GM12878 (cell line): ENCODE measurements at regions not wholly inside any gene's neighbourhood (a gene's known extent, or its start where the extent isn't known, plus 50 kb on each side); places are given as distances from the start of the nearest gene placed in this dataset.
A peak's percentile ranks its signal among the peaks of the same experiment; 100 is the strongest.

Source experiments
- ATAC-seq: fragments of 200-7000 bp; cut with Tn5 transposase; 3 replicates; pipeline ENCODE4 v1.9.1; 2020; ENCODE audit warnings: mild to moderate bottlenecking, moderate library complexity
- BruUV-seq: library from RNA; stranded (reverse); fragments of 400-500 nt; replicated peaks from 2 replicates; lab custom pipeline; 2021; lab: Mats Ljungman, UMichigan
- CTCF ChIA-PET: fragments of 300-600 bp; sonication (Branson Sonifier 250); formaldehyde crosslinking; extraction: SDS; loops from one replicate; lab custom pipeline; 2021; ENCODE audit warnings: inconsistent platforms; lab: Yijun Ruan, JAX
- POLR2A ChIA-PET: fragments of 350-600 bp; formaldehyde crosslinking; extraction: SDS; loops from one replicate; lab custom pipeline; 2021; ENCODE audit warnings: inconsistent platforms; lab: Charles Lee
- RAD21 ChIA-PET: fragments of 300-600 bp; sonication (Branson Sonifier 250); formaldehyde crosslinking; loops from one replicate; lab custom pipeline; 2023; ENCODE audit warnings: antibody characterized with exemption; ENCODE audit not compliant: unreplicated experiment; lab: Charles Lee
- SMC1A ChIA-PET: fragments of 300-600 bp; sonication (Branson Sonifier 250); formaldehyde crosslinking; loops from one replicate; lab custom pipeline; 2023; ENCODE audit not compliant: unreplicated experiment, uncharacterized antibody; lab: Charles Lee
- DNase-seq: peaks from one replicate; pipeline ENCODE4 v3.0.0-alpha.2; 2011; ENCODE audit warnings: low read depth, low spot score
- FAIRE-seq: peaks from 3 replicates; lab custom pipeline; 2011; peaks lifted over from hg19 to GRCh38; lab: Jason Lieb, UNC
- H2AFZ ChIP-seq: 2 replicates; pipeline ENCODE4 v1.6.0; 2011; ENCODE audit warnings: low read depth, low read length, control low read depth; ENCODE audit not compliant: control insufficient read depth
- H3K27ac ChIP-seq: 2 replicates; pipeline ENCODE4 v1.5.1; 2011; ENCODE audit warnings: control low read depth; ENCODE audit not compliant: control insufficient read depth, insufficient read depth
- H3K27me3 ChIP-seq, 2 experiments: replicated peaks in 1 of 2; 2 replicates each; pipeline versions ENCODE4 v1.6.0 to v1.6.1; 2011; ENCODE audit warnings: low read length in 1 of 2; ENCODE audit not compliant: control insufficient read depth in 2 of 2, insufficient read depth in 2 of 2
- H3K36me3 ChIP-seq, 2 experiments: 2 replicates each; pipeline ENCODE4 v1.5.1; 2011; ENCODE audit warnings: low read length in 1 of 2; ENCODE audit not compliant: control insufficient read depth in 2 of 2, insufficient read depth in 2 of 2
- H3K4me1 ChIP-seq: 2 replicates; pipeline ENCODE4 v1.6.1; 2011; ENCODE audit warnings: mild to moderate bottlenecking, low read length, moderate library complexity, mixed read lengths; ENCODE audit not compliant: control insufficient read depth, insufficient read depth
- H3K4me2 ChIP-seq: 2 replicates; pipeline ENCODE4 v1.6.0; 2011; ENCODE audit warnings: control low read depth; ENCODE audit not compliant: control insufficient read depth, insufficient read depth
- H3K4me3 ChIP-seq: fragments of 200-600 bp; sonication (generic); 2 replicates; pipeline ENCODE4 v1.5.1; 2016
- H3K79me2 ChIP-seq: 2 replicates; pipeline ENCODE4 v1.6.0; 2011; ENCODE audit warnings: low read length; ENCODE audit not compliant: control insufficient read depth, insufficient read depth
- H3K9ac ChIP-seq: 2 replicates; pipeline ENCODE4 v1.8.0; 2011; ENCODE audit warnings: low read length, control low read depth, mixed read lengths; ENCODE audit not compliant: control insufficient read depth, insufficient read depth
- H3K9me3 ChIP-seq: replicated peaks from 3 replicates; pipeline ENCODE4 v1.5.1; 2011; ENCODE audit warnings: mild to moderate bottlenecking, low read length; ENCODE audit not compliant: control insufficient read depth, insufficient read depth
- H4K20me1 ChIP-seq: 2 replicates; pipeline ENCODE4 v1.6.0; 2011; ENCODE audit not compliant: control insufficient read depth, insufficient read depth
- EGR1 ChIP-seq, 2 experiments: IDR thresholded peaks; 1 replicate in 1 of 2; 2 replicates in 1 of 2; pipeline ENCODE4 v1.6.1; 2011 to 2012; ENCODE audit warnings: low read depth in 2 of 2, low read length in 2 of 2, borderline replicate concordance in 1 of 2, mild to moderate bottlenecking in 1 of 2, moderate library complexity in 1 of 2
- IKZF1 ChIP-seq: fragments of 450-650 bp; conservative IDR thresholded peaks from 2 replicates; pipeline ENCODE4 v1.6.1; 2017; ENCODE audit warnings: antibody characterized with exemption, mild to moderate bottlenecking
- MYC ChIP-seq: IDR thresholded peaks from 2 replicates; pipeline ENCODE4 v1.6.1; 2011; ENCODE audit warnings: mild to moderate bottlenecking, low read length, moderate library complexity, inconsistent platforms; ENCODE audit not compliant: insufficient read depth, insufficient replicate concordance, insufficient read length, severe bottlenecking
- NFIC ChIP-seq: IDR thresholded peaks from 2 replicates; pipeline ENCODE4 v1.6.1; 2012; ENCODE audit warnings: low read depth, mild to moderate bottlenecking, inconsistent platforms, low read length, moderate library complexity
- PAX8 ChIP-seq: fragments of 450-650 bp; IDR thresholded peaks from 2 replicates; pipeline ENCODE4 v1.6.1; 2017; ENCODE audit warnings: mild to moderate bottlenecking, moderate library complexity
- ZBED1 ChIP-seq: IDR thresholded peaks from 2 replicates; pipeline ENCODE4 v1.6.1; 2016; ENCODE audit warnings: borderline replicate concordance
- ZBTB40 ChIP-seq: fragments of 450-650 bp; IDR thresholded peaks from 2 replicates; pipeline ENCODE4 v1.6.1; 2016; ENCODE audit warnings: mild to moderate bottlenecking, moderate library complexity, borderline replicate concordance
- WGBS: methylation state at CpG from one replicate; pipeline ENCODE4 v1.1.6; 2016; ENCODE audit warnings: low lambda C conversion rate; ENCODE audit not compliant: insufficient replicate concordance, insufficient coverage; ENCODE audit errors: missing lambda C conversion rate; 5-methylcytosine and 5-hydroxymethylcytosine counted together
- in situ Hi-C: fragments of 300-500 bp; cut with MboI; formaldehyde crosslinking; loops from 9 replicates; pipeline ENCODE4 v1.14.3; 2018; ENCODE audit warnings: mixed read lengths
- intact Hi-C: fragments of 100-400 bp; cut with micrococcal nuclease; formaldehyde crosslinking; loops from one replicate; pipeline ENCODE4 v1.14.2; 2022; ENCODE audit not compliant: unreplicated experiment

- ChIA-PET CTCF (interaction anchor here (0.7 to 12.2 kb wide), 4 partner anchors 147 to 394 kb away, joined by 3 to 312 read pairs (median 58); no protein-coding TSS in a partner anchor), POLR2A (interaction anchor here (0.6 to 2.2 kb wide), 4 partner anchors 159 to 393 kb away, joined by 3 to 8 read pairs (median 4); no protein-coding TSS in a partner anchor), RAD21 (interaction anchor here (0.8 to 23.1 kb wide), 10 partner anchors 42 to 638 kb away, joined by 3 to 562 read pairs (median 52); partner anchors contain the start of gene TMSB4X), SMC1A (interaction anchor here (0.6 to 27.7 kb wide), 17 partner anchors 10 to 551 kb away, joined by 3 to 847 read pairs (median 4); no protein-coding TSS in a partner anchor)
- Histone ChIP-seq H3K79me2 (peaks cover 10% of the 10 kb centered on the region), H3K4me3 (no peak overlapping the region), H3K9ac (no peak overlapping the region), H4K20me1 (no peaks in the 10 kb centered on the region), H3K27me3 (no peaks in the 10 kb centered on the region), H3K36me3 (no peaks in the 10 kb centered on the region), H3K27ac (no peak overlapping the region), H3K9me3 (peaks cover 2% of the 10 kb centered on the region; the same call in 2 of the 3 replicates), H3K4me1 (peaks cover 44% of the 10 kb centered on the region), H2AFZ (no peak overlapping the region), H3K4me2 (no peak overlapping the region)
- no peak for DNase-seq
- 83% methylated on average over 4 of the region's 4 CpGs for WGBS
- intact Hi-C loops (loop anchor here (5.0 kb wide), 4 partner anchors 67 to 292 kb away; no protein-coding TSS in a partner anchor), in situ Hi-C loops (loop anchor here (5.0 kb wide), 2 partner anchors 162 to 382 kb away; no protein-coding TSS in a partner anchor)
- no peak for TF ChIP-seq IKZF1
- no peak for FAIRE-seq
- no peak for ATAC-seq
- BruUV-seq: no TSS peak
Observed at GRCh38 chrX:13094828-13095341, 50.5 kb upstream of the FAM9C start.

- DNase-seq: no peak
- H3K4me1 ChIP-seq: peaks cover 49% of the 10 kb centered on the region
- no peaks in the 10 kb centered on the region for H3K27me3 ChIP-seq
- in situ Hi-C loops (loop anchor here (5.0 kb wide), 2 partner anchors 163 to 383 kb away; no protein-coding TSS in a partner anchor), intact Hi-C loops (loop anchor here (5.0 kb wide), 4 partner anchors 68 to 293 kb away; no protein-coding TSS in a partner anchor)
- H3K9me3 ChIP-seq: peaks cover 2% of the 10 kb centered on the region; the same call in 2 of the 3 replicates
- no peaks in the 10 kb centered on the region for H4K20me1 ChIP-seq
- RAD21 ChIA-PET: interaction anchor here (1.1 to 23.1 kb wide), 8 partner anchors 42 to 412 kb away, joined by 3 to 562 read pairs (median 122); partner anchors contain the start of gene TMSB4X
- H2AFZ ChIP-seq: no peak overlapping the region; the same call in 1 of the 2 replicates
- CTCF ChIA-PET: interaction anchor here (0.6 to 12.2 kb wide), 5 partner anchors 70 to 394 kb away, joined by 3 to 312 read pairs (median 101); no protein-coding TSS in a partner anchor
- no peaks in the 10 kb centered on the region for H3K36me3 ChIP-seq
- H3K4me2 ChIP-seq: no peak overlapping the region; the same call in 1 of the 2 replicates
- H3K79me2 ChIP-seq: peaks cover 12% of the 10 kb centered on the region
- no peak overlapping the region for H3K4me3 ChIP-seq
- no peak overlapping the region for H3K9ac ChIP-seq
- no peak for ATAC-seq
- SMC1A ChIA-PET: interaction anchor here (0.7 to 27.7 kb wide), 12 partner anchors 18 to 395 kb away, joined by 3 to 847 read pairs (median 14); no protein-coding TSS in a partner anchor
- POLR2A ChIA-PET: interaction anchor here (0.6 to 2.2 kb wide), 3 partner anchors 160 to 394 kb away, joined by 3 to 8 read pairs (median 4); no protein-coding TSS in a partner anchor
- H3K27ac ChIP-seq: peak overlapping the region; percentile 29; the same call in 1 of the 2 replicates
- no peak for FAIRE-seq
- no TSS peak for BruUV-seq
- TF ChIP-seq EGR1 (IDR thresholded peaks at IDR 0.05; ENCODE audit: borderline replicate concordance in 1 of 2, low read depth in 2 of 2, low read length in 2 of 2) (no peak), NFIC (no peak), ZBED1 (no peak), PAX8 (no peak), ZBTB40 (no peak), MYC (no peak)
Observed at GRCh38 chrX:13094374-13094773, 50.0 kb upstream of the FAM9C start.
